ENCODE measurements at regions not wholly inside any gene's neighbourhood (a gene's known extent, or its start where the extent isn't known, plus 50 kb on each side); places are given as distances from the start of the nearest gene placed in this dataset.
A peak's percentile ranks its signal among the peaks of the same experiment; 100 is the strongest.

GRCh38 chr20:40948465-40949267, 80.0 kb upstream of the TOP1 start (continued):
- TF ChIP-seq ZMIZ1 (IDR thresholded peaks at IDR 0.05; ENCODE audit: low read depth in 2 of 2, low read length in 2 of 2) = no peak
- TF ChIP-seq TBP (optimal IDR thresholded peaks at IDR 0.05; ENCODE audit: low read depth, low read length) = no peak
- no peak for TF ChIP-seq CTCFL (IDR thresholded peaks at IDR 0.05; ENCODE audit: borderline replicate concordance, insufficient read depth, low read depth, low read length, poor library complexity, severe bottlenecking)
- no peak for TF ChIP-seq NFRKB (IDR thresholded peaks at IDR 0.05; ENCODE audit: low read depth)
- no peak for TF ChIP-seq POLR3A (IDR thresholded peaks at IDR 0.05; ENCODE audit: borderline replicate concordance, extremely low read depth, insufficient read depth, insufficient read length)
- no peak for TF ChIP-seq CGGBP1 (CRISPR knock-in tag; IDR thresholded peaks at IDR 0.05)
- no peak for TF ChIP-seq RBM25 (IDR thresholded peaks at IDR 0.05; ENCODE audit: low read depth, low read length, severe bottlenecking)
- peak; percentile 83 for TF ChIP-seq ILK (tag; IDR thresholded peaks at IDR 0.05; ENCODE audit: borderline replicate concordance, low read depth)
- peak; percentile 98 for TF ChIP-seq NFXL1 (CRISPR knock-in tag; IDR thresholded peaks at IDR 0.05)
- TF ChIP-seq ZNF174 (CRISPR knock-in tag; IDR thresholded peaks at IDR 0.05) = no peak
- TF ChIP-seq THRAP3 (IDR thresholded peaks at IDR 0.05; ENCODE audit: borderline replicate concordance) = no peak
- peak; percentile 99 for TF ChIP-seq CUX1 (CRISPR knock-in tag; IDR thresholded peaks at IDR 0.05)
- TF ChIP-seq ZBTB43 (CRISPR knock-in tag; IDR thresholded peaks at IDR 0.05) = no peak
- no peak for TF ChIP-seq TAF9B (IDR thresholded peaks at IDR 0.05; ENCODE audit: partially characterized antibody)

Data from K562 (cell line).